Neural crest cell (in vitro differentiated cells): ENCODE measurements at regions not wholly inside any gene's neighbourhood (a gene's known extent, or its start where the extent isn't known, plus 50 kb on each side); places are given as distances from the start of the nearest gene placed in this dataset.
"Not testable (repeated sequence)": the region's sequence is repeated elsewhere in the genome, so short reads cannot be mapped to it uniquely, and the experiment has no call there.

Experiments used
- DNase-seq: peaks from one replicate; pipeline ENCODE4 v3.0.0; 2021; ENCODE audit warnings: low read depth, mixed read lengths, low spot score
- H3K27ac Mint-ChIP-seq: one replicate; pipeline ENCODE4 v1.8.0; 2021; ENCODE audit warnings: mild to moderate bottlenecking, mixed read lengths; ENCODE audit not compliant: unreplicated experiment
- H3K27me3 Mint-ChIP-seq: 2 replicates; pipeline ENCODE4 v1.8.0; 2021; ENCODE audit warnings: low read depth, mild to moderate bottlenecking, mixed read lengths
- H3K36me3 Mint-ChIP-seq: 2 replicates; pipeline ENCODE4 v1.8.0; 2021; ENCODE audit warnings: low read depth, mild to moderate bottlenecking, mixed read lengths
- H3K4me1 Mint-ChIP-seq: 2 replicates; pipeline ENCODE4 v1.8.0; 2021; ENCODE audit warnings: mixed read lengths
- H3K4me3 Mint-ChIP-seq: one replicate; pipeline ENCODE4 v1.8.0; 2021; ENCODE audit warnings: mild to moderate bottlenecking, mixed read lengths
- H3K9me3 Mint-ChIP-seq: 2 replicates; pipeline ENCODE4 v1.8.0; 2021; ENCODE audit warnings: mixed read lengths
- TF ChIP-seq, protein P1 (sequence below): fragments of 200-600 bp; sonication (generic); conservative IDR thresholded peaks from 2 replicates; pipeline ENCODE4 v1.5.0; 2021; ENCODE audit warnings: antibody characterized with exemption, mild to moderate bottlenecking

DNA sequence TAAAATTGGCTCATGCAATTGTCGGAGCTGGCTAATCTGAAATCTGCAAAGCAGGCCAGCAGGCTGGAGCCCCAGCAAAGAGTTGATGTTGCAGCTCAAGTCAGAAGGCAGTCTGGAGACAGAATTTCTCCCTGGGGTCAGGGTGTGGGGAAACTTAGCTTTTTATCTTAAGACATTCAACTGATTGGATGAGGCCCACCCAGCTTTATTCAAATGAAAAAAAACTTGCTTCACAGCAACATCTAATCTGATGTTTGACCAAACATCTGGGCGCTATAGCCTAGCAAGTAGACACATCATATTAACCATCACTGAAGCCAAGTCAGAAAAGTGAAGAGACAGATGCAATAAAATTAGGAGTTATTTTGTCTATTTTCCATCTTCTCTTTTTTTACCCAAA lies 108.8 kb upstream of the CCDC28A start:
- Mint-ChIP-seq H3K4me1 (no peaks in the 10 kb centered on the region), H3K4me3 (no peak overlapping the region), H3K36me3 (no peaks in the 10 kb centered on the region), H3K9me3 (no peaks in the 10 kb centered on the region), H3K27me3 (no peaks in the 10 kb centered on the region), H3K27ac (no peak overlapping the region)
- DNase-seq = no peak
- TF ChIP-seq, protein P1, sequence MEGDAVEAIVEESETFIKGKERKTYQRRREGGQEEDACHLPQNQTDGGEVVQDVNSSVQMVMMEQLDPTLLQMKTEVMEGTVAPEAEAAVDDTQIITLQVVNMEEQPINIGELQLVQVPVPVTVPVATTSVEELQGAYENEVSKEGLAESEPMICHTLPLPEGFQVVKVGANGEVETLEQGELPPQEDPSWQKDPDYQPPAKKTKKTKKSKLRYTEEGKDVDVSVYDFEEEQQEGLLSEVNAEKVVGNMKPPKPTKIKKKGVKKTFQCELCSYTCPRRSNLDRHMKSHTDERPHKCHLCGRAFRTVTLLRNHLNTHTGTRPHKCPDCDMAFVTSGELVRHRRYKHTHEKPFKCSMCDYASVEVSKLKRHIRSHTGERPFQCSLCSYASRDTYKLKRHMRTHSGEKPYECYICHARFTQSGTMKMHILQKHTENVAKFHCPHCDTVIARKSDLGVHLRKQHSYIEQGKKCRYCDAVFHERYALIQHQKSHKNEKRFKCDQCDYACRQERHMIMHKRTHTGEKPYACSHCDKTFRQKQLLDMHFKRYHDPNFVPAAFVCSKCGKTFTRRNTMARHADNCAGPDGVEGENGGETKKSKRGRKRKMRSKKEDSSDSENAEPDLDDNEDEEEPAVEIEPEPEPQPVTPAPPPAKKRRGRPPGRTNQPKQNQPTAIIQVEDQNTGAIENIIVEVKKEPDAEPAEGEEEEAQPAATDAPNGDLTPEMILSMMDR = no peak

DNA sequence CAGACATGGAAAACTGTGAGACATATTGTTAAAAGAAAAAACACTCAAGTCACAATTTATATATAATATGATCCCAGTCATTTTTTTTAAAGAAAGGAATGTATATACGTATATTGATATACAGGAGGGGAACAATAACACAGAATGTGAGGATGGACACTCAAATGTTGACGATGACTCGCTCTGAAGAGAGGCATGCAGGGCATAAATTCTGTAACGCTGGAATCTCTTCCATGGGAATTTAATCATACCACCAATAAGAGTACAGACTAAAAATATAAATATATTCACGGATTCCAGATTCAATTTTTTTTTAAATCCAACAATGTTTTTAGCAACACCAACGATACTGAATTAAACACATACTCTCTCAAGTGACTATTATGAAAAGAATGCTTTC lies 106.9 kb upstream of the CCDC28A start:
- Mint-ChIP-seq H3K36me3 (no peaks in the 10 kb centered on the region), H3K27ac (no peak overlapping the region), H3K4me3 (no peak overlapping the region), H3K9me3 (peaks cover 2% of the 10 kb centered on the region), H3K27me3 (no peaks in the 10 kb centered on the region), H3K4me1 (no peaks in the 10 kb centered on the region)
- DNase-seq = no peak
- TF ChIP-seq, protein P1 = no peak

DNA sequence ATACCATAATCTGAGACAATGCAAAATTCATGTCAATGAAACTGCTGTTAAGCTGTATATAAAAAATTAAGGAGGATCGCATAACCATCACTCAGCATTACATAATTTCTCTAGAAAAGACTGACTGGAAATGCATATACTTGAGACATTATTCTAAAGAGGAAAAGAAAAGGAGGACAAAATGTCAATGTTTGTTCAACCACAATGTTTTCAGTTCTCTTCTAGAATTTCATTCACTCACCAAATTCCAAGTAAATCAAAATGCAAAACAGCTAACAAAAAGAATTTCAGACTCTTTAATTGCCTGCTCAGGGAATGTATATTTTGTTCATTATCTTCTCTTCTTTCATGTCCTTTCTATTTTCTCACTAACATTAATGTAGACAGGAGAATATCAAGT lies 106.2 kb upstream of the CCDC28A start:
- Mint-ChIP-seq H3K9me3 (peaks cover 2% of the 10 kb centered on the region), H3K36me3 (no peaks in the 10 kb centered on the region), H3K27me3 (no peaks in the 10 kb centered on the region), H3K27ac (no peak overlapping the region), H3K4me1 (no peaks in the 10 kb centered on the region), H3K4me3 (no peak overlapping the region)
- DNase-seq = no peak
- TF ChIP-seq, protein P1 = no peak

GRCh38 chr6:138671351-138671750 lies 102.2 kb upstream of the CCDC28A start:
- TF ChIP-seq, protein P1 = no peak
- Mint-ChIP-seq H3K27me3 (no peaks in the 10 kb centered on the region), H3K4me3 (no peak overlapping the region), H3K27ac (no peak overlapping the region), H3K36me3 (no peaks in the 10 kb centered on the region), H3K4me1 (no peaks in the 10 kb centered on the region), H3K9me3 (peaks cover 5% of the 10 kb centered on the region)
- DNase-seq = no peak

- no peak overlapping the region for H3K27ac Mint-ChIP-seq
- no peaks in the 10 kb centered on the region for H3K27me3 Mint-ChIP-seq
These were observed 100.1 kb upstream of the CCDC28A start for GRCh38 chr6:138673346-138674014.

GRCh38 chr6:138674444-138674843 lies 99.1 kb upstream of the CCDC28A start:
- H3K27me3 Mint-ChIP-seq, H3K27ac Mint-ChIP-seq, DNase-seq, H3K9me3 Mint-ChIP-seq, H3K36me3 Mint-ChIP-seq, H3K4me3 Mint-ChIP-seq, H3K4me1 Mint-ChIP-seq: not testable (repeated sequence)

More at GRCh38 chr6:138673346-138674014, 100.1 kb upstream of the CCDC28A start:
- DNase-seq = no peak
- no peak overlapping the region for H3K4me3 Mint-ChIP-seq
- no peaks in the 10 kb centered on the region for H3K4me1 Mint-ChIP-seq
- no peaks in the 10 kb centered on the region for H3K36me3 Mint-ChIP-seq
- peaks cover 5% of the 10 kb centered on the region for H3K9me3 Mint-ChIP-seq
- TF ChIP-seq, protein P1 = no peak
